ENCODE measurements at regions not wholly inside any gene's neighbourhood (a gene's known extent, or its start where the extent isn't known, plus 50 kb on each side); places are given as distances from the start of the nearest gene placed in this dataset.

DNA sequence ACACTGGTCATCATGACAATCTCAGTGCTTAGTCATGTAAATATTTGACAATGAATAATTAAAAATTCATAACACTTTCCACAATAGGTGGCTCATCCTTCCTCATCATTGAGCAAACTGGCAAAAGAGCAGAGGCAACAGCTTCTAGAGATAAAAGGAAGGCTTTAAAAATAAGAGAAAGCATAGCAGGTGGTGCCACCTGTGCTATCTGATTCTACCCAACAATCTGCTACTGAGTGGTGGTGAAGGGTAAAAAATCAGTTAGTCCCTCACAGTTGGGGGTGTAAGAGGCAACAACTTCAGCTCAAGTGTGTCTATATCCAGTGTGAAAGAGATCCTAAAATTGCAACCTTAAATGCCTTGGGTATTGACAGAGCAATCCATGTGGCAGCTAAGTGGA is 280.1 kb upstream of the PPARGC1A start:
- H3K4me1 ChIP-seq (ENCODE audit: control insufficient read depth, extremely low read depth, insufficient read depth, low read length), result no peaks in the 10 kb centered on the region
- H3K9ac ChIP-seq (replicated peaks; ENCODE audit: extremely low read depth, insufficient read depth, low read length), result no peak overlapping the region
- H3K27ac ChIP-seq (ENCODE audit: insufficient read depth, low read depth, low read length), result no peak overlapping the region
- H2AFZ ChIP-seq (ENCODE audit: low read depth, low read length), result no peak overlapping the region
- TF ChIP-seq FOS (IDR thresholded peaks at IDR 0.05; ENCODE audit: borderline replicate concordance, insufficient read depth, low read length) (no peak), JUN (IDR thresholded peaks at IDR 0.05; ENCODE audit: borderline replicate concordance, insufficient read depth, insufficient read length, low read depth) (no peak), GATA2 (IDR thresholded peaks at IDR 0.05; ENCODE audit: insufficient read depth, insufficient read length, low read depth, low read length) (no peak), POLR2A (IDR thresholded peaks at IDR 0.05; ENCODE audit: low read depth, low read length) (no peak), MYC (IDR thresholded peaks at IDR 0.05; ENCODE audit: low read depth, low read length) (no peak), POLR2AphosphoS5 (IDR thresholded peaks at IDR 0.05; ENCODE audit: insufficient read depth, low read depth, low read length) (no peak), EZH2 (IDR thresholded peaks at IDR 0.05; ENCODE audit: borderline replicate concordance, low read depth, low read length, severe bottlenecking) (no peak)
- TF ChIP-seq, protein P1, sequence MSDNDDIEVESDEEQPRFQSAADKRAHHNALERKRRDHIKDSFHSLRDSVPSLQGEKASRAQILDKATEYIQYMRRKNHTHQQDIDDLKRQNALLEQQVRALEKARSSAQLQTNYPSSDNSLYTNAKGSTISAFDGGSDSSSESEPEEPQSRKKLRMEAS (IDR thresholded peaks at IDR 0.05; ENCODE audit: insufficient read depth, insufficient read length), result no peak
- TF ChIP-seq, protein P2, sequence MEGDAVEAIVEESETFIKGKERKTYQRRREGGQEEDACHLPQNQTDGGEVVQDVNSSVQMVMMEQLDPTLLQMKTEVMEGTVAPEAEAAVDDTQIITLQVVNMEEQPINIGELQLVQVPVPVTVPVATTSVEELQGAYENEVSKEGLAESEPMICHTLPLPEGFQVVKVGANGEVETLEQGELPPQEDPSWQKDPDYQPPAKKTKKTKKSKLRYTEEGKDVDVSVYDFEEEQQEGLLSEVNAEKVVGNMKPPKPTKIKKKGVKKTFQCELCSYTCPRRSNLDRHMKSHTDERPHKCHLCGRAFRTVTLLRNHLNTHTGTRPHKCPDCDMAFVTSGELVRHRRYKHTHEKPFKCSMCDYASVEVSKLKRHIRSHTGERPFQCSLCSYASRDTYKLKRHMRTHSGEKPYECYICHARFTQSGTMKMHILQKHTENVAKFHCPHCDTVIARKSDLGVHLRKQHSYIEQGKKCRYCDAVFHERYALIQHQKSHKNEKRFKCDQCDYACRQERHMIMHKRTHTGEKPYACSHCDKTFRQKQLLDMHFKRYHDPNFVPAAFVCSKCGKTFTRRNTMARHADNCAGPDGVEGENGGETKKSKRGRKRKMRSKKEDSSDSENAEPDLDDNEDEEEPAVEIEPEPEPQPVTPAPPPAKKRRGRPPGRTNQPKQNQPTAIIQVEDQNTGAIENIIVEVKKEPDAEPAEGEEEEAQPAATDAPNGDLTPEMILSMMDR (IDR thresholded peaks at IDR 0.05; ENCODE audit: extremely low read depth in 1 of 2, insufficient read depth in 1 of 2, low read depth in 1 of 2, low read length in 2 of 2), result no peak
- no TSS peak for BruUV-seq (replicated peaks)
- no peak overlapping the region for H3K4me3 ChIP-seq (replicated peaks in 1 of 3; ENCODE audit: insufficient read depth in 1 of 3, low read depth in 1 of 3, low read length in 3 of 3)
- no peaks in the 10 kb centered on the region for H3K27me3 ChIP-seq (ENCODE audit: control insufficient read depth in 2 of 2, insufficient read depth in 2 of 2, low read length in 2 of 2)
- no peak overlapping the region for H3K4me2 ChIP-seq (ENCODE audit: insufficient read depth, low read length)
- H4K20me1 ChIP-seq (replicated peaks; ENCODE audit: control insufficient read depth, extremely low read depth, insufficient read depth, low read length), result no peaks in the 10 kb centered on the region
- dilution Hi-C loops (cut with MboI; ENCODE audit: extremely low pct_ligation_motif_present, low sequenced_read_pairs), result no loop called here
- DNase-seq (ENCODE audit: low read depth, low spot score), result no peak
- no peaks in the 10 kb centered on the region for H3K9me1 ChIP-seq (replicated peaks; ENCODE audit: control insufficient read depth, extremely low read depth, insufficient read depth, low read length)
- intact Hi-C loops (cut with micrococcal nuclease), result no loop called here
- FAIRE-seq, result no peak
- H3K9me3 ChIP-seq (replicated peaks; ENCODE audit: control insufficient read depth, insufficient read depth, low read length), result peaks cover 2% of the 10 kb centered on the region
- H3K79me2 ChIP-seq (ENCODE audit: control insufficient read depth, insufficient read depth, low read length), result no peaks in the 10 kb centered on the region
- POLR2A ChIA-PET, result no interaction called here
- CTCF ChIA-PET, result no interaction called here
- no peaks in the 10 kb centered on the region for H3K36me3 ChIP-seq (ENCODE audit: control insufficient read depth in 2 of 2, extremely low read depth in 1 of 2, insufficient read depth in 2 of 2, low read length in 2 of 2)

Data from endothelial cell of umbilical vein (primary cell).